ENCODE measurements at regions not wholly inside any gene's neighbourhood (a gene's known extent, or its start where the extent isn't known, plus 50 kb on each side); places are given as distances from the start of the nearest gene placed in this dataset.

- dilution Hi-C loops (cut with MboI; ENCODE audit: extremely low pct_ligation_motif_present, low sequenced_read_pairs): no loop called here
- TF ChIP-seq, protein P1, sequence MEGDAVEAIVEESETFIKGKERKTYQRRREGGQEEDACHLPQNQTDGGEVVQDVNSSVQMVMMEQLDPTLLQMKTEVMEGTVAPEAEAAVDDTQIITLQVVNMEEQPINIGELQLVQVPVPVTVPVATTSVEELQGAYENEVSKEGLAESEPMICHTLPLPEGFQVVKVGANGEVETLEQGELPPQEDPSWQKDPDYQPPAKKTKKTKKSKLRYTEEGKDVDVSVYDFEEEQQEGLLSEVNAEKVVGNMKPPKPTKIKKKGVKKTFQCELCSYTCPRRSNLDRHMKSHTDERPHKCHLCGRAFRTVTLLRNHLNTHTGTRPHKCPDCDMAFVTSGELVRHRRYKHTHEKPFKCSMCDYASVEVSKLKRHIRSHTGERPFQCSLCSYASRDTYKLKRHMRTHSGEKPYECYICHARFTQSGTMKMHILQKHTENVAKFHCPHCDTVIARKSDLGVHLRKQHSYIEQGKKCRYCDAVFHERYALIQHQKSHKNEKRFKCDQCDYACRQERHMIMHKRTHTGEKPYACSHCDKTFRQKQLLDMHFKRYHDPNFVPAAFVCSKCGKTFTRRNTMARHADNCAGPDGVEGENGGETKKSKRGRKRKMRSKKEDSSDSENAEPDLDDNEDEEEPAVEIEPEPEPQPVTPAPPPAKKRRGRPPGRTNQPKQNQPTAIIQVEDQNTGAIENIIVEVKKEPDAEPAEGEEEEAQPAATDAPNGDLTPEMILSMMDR (optimal IDR thresholded peaks at IDR 0.05 in 1 of 3, IDR thresholded peaks at IDR 0.05 in 1 of 3, conservative IDR thresholded peaks at IDR 0.05 in 1 of 3; ENCODE audit: extremely low read depth in 1 of 3, insufficient read depth in 2 of 3, low read length in 3 of 3): no peak
- no peak for TF ChIP-seq EZH2 (IDR thresholded peaks at IDR 0.05; ENCODE audit: low read length)
- Histone ChIP-seq H3K4me1 (ENCODE audit: control insufficient read depth, extremely low read depth, insufficient read depth, low read length) (no peaks in the 10 kb centered on the region), H3K27ac (ENCODE audit: control insufficient read depth, insufficient read depth, low read length) (no peak overlapping the region), H2AFZ (ENCODE audit: control insufficient read depth, low read length) (no peak overlapping the region), H4K20me1 (ENCODE audit: control insufficient read depth, extremely low read depth, insufficient read depth, low read length) (no peaks in the 10 kb centered on the region), H3K79me2 (ENCODE audit: control insufficient read depth, insufficient read depth, low read length) (no peaks in the 10 kb centered on the region), H3K9me1 (ENCODE audit: control insufficient read depth, extremely low read depth, insufficient read depth, low read length) (no peaks in the 10 kb centered on the region), H3K36me3 (ENCODE audit: control insufficient read depth in 2 of 2, extremely low read depth in 1 of 2, insufficient read depth in 2 of 2, low read length in 2 of 2) (no peaks in the 10 kb centered on the region), H3K4me2 (ENCODE audit: control insufficient read depth, extremely low read depth, insufficient read depth, low read depth, low read length) (no peak overlapping the region), H3K4me3 (ENCODE audit: control insufficient read depth in 2 of 3, extremely low read depth in 1 of 3, insufficient read depth in 2 of 3, low read depth in 1 of 3, low read length in 3 of 3) (no peak overlapping the region), H3K9ac (ENCODE audit: control insufficient read depth, extremely low read depth, insufficient read depth, low read length) (no peak overlapping the region), H3K27me3 (ENCODE audit: control insufficient read depth, extremely low read depth, insufficient read depth, low read length) (no peaks in the 10 kb centered on the region), H3K9me3 (ENCODE audit: control insufficient read depth, low read depth, low read length) (no peaks in the 10 kb centered on the region)
- FAIRE-seq (peak; percentile 57), DNase-seq (ENCODE audit: low read depth, low spot score) (no peak)
These were observed 131.7 kb downstream of the SH2D1A start for GRCh38 chrX:124478046-124478445.

- FAIRE-seq (no peak), DNase-seq (ENCODE audit: low read depth, low spot score) (no peak)
- dilution Hi-C loops (cut with MboI; ENCODE audit: extremely low pct_ligation_motif_present, low sequenced_read_pairs): no loop called here
- Histone ChIP-seq H3K4me3 (ENCODE audit: control insufficient read depth in 2 of 3, extremely low read depth in 1 of 3, insufficient read depth in 2 of 3, low read depth in 1 of 3, low read length in 3 of 3) (no peak overlapping the region), H3K36me3 (ENCODE audit: control insufficient read depth in 2 of 2, extremely low read depth in 1 of 2, insufficient read depth in 2 of 2, low read length in 2 of 2) (no peaks in the 10 kb centered on the region), H3K9me1 (ENCODE audit: control insufficient read depth, extremely low read depth, insufficient read depth, low read length) (no peaks in the 10 kb centered on the region), H3K4me1 (ENCODE audit: control insufficient read depth, extremely low read depth, insufficient read depth, low read length) (no peaks in the 10 kb centered on the region), H3K9ac (ENCODE audit: control insufficient read depth, extremely low read depth, insufficient read depth, low read length) (no peak overlapping the region), H3K9me3 (ENCODE audit: control insufficient read depth, low read depth, low read length) (no peaks in the 10 kb centered on the region), H3K79me2 (ENCODE audit: control insufficient read depth, insufficient read depth, low read length) (no peaks in the 10 kb centered on the region), H4K20me1 (ENCODE audit: control insufficient read depth, extremely low read depth, insufficient read depth, low read length) (no peaks in the 10 kb centered on the region), H3K27ac (ENCODE audit: control insufficient read depth, insufficient read depth, low read length) (no peak overlapping the region), H3K27me3 (ENCODE audit: control insufficient read depth, extremely low read depth, insufficient read depth, low read length) (no peaks in the 10 kb centered on the region), H3K4me2 (ENCODE audit: control insufficient read depth, extremely low read depth, insufficient read depth, low read depth, low read length) (no peak overlapping the region), H2AFZ (ENCODE audit: control insufficient read depth, low read length) (no peak overlapping the region)
- TF ChIP-seq, protein P1 (optimal IDR thresholded peaks at IDR 0.05 in 1 of 3, IDR thresholded peaks at IDR 0.05 in 1 of 3, conservative IDR thresholded peaks at IDR 0.05 in 1 of 3; ENCODE audit: extremely low read depth in 1 of 3, insufficient read depth in 2 of 3, low read length in 3 of 3): no peak
- TF ChIP-seq EZH2 (IDR thresholded peaks at IDR 0.05; ENCODE audit: low read length): no peak
These were observed 142.2 kb downstream of the SH2D1A start for GRCh38 chrX:124488412-124489161.
